Daoy (cell line): ENCODE measurements at regions not wholly inside any gene's neighbourhood (a gene's known extent, or its start where the extent isn't known, plus 50 kb on each side); places are given as distances from the start of the nearest gene placed in this dataset.
A peak's percentile ranks its signal among the peaks of the same experiment; 100 is the strongest.

ENCODE experiments used
- DNase-seq: peaks from one replicate; pipeline ENCODE4 v3.0.0-alpha.2; 2015; ENCODE audit warnings: low read depth

DNA sequence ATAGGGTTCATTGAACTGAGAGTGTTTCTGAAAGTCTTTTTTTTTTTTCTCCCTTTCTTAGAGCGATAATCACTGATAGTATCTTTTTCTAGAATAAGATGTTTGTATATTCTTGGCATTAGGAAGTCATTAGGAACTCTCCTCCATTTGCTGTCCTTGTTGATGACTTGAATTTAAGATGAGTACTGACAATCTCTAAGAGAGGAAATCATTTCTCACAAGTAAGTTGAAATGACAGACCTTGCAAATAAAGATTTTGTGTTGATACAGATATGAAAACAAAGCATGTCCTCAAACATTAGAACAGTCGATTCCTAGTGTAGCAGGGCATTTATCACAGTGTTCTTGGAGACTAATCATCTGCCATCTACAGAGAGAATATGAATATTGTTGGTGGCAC, 458.4 kb upstream of the SYT1 start:
- no peak for DNase-seq

DNA sequence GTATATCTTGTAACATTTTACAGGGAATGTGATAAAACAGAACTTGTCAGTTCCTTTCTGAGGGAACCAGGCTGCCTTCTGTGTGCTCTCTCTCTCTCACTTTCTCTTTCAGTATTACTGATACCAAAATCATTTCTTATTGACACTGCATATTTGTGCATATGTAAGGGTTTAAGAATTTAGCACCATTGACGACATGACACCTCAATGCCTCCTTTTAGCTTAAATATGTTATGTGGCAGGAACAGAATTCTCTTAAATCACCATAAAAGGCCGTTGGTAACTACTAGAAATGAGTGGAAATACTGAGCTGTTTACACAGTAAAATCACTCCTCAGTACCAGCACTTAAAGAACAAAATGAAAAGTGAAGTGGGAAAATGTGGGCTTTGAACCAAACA, 457.7 kb upstream of the SYT1 start:
- DNase-seq, result no peak

DNA sequence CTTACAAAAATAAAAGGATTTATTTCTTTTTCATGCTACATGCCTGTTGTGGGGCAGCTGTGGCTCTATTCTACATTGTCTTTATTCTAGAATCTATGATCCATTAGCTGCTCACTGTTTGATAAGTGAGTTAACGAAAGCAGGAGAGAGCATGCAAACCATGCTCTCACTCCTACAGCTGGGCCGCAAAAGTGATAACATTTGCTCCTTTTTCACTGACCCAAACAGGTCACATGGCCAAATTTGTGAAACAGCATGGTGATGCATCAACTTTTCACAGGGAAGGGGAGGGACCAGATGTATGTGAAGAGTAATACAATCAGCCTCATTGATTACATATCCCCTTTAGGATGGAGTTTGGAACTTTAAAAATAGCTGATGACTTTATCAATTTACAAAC, 456.9 kb upstream of the SYT1 start:
- DNase-seq, result no peak

DNA sequence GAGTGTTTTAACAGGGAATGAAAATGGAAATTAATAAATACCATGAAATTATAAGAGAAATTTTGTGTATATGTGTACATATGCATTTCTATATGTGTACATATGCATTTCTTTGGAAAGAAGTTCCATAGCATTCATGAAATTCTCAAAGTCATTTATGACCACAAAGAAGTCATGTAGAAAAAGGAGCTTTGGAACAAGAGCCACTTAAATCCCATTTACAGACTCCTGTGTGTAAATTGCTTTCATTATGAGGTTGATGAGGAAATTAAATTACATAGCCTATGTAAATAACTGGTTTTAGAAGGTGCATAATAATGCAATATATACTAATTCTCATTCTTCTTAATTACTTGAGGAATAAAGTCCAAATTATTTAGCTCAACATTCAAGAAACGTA, 450.5 kb upstream of the SYT1 start:
- no peak for DNase-seq

DNA sequence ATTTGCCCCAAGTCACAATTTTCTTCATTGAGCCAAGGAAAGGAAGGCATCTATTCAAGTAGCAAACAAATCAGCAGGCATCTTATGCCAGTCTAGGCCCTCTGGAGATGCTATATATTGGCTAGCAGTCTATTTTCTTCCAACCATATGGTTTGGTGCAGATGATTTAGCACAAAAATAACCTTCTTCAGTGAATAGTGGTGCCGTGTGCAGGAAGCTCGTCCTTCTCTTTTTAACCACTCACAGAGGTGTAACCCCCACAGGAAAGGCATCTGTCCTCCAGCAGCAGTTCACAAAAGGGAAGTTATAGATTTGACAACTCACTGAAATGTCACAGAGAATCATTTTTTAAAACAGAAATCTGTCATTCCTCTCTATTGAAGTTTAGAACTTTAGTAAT, 445.7 kb upstream of the SYT1 start:
- DNase-seq, result no peak

DNA sequence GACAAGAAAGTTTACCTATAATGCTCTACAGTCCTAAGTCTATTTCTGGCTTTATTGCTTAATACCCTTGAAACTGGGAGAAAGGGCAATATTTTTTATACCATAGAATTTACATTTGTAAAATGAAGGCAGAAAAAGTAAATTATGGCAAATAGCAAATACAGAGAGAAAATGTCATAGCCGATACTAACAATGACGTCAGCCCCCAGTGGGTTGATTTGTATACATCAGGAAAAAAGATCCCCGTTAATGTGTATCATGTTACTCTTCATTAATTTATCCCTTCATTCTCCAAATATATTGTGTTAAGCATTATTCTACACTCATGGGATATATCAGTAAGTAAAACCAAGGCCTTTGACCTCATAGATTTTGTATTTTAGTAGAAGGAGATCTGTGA, 445.1 kb upstream of the SYT1 start:
- DNase-seq, result no peak

DNA sequence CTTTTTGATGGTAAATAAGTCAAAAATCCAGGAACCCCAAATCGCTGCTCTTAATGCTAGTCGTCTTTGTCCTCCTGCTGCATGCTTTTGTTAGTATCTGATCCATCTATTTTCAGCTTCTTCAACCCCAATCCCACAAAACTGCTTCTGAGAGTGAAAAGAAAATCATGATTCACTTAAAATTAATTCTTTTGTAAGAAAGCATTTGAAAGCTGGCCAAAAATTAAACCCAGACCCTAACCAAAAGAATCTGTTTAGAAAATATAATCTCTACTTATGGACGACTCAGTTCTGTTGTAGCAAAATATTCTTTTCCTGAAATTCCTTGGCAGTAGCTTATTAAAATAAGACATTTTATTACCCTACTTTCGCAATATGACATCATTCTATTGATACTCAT, 443.6 kb upstream of the SYT1 start:
- DNase-seq, result no peak

DNA sequence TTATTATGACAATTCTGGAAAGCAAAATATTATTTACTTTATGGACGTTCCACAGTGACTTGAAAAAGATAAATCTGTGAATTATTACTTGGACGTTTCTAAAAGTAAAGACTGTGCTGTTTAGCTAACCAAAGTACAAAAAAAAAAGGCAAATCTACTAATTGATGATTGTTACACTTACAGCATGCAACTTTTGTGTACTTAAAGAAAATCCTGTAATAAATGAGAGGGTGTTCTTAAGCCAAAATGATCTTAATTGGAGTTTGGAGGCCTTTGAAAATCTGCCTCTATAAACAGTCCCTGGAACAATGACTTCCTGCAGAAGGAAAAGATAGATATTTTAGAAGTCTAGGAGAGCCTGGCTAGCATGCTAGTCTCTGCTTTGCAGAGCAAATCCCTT, 434.0 kb upstream of the SYT1 start:
- DNase-seq, result no peak

DNA sequence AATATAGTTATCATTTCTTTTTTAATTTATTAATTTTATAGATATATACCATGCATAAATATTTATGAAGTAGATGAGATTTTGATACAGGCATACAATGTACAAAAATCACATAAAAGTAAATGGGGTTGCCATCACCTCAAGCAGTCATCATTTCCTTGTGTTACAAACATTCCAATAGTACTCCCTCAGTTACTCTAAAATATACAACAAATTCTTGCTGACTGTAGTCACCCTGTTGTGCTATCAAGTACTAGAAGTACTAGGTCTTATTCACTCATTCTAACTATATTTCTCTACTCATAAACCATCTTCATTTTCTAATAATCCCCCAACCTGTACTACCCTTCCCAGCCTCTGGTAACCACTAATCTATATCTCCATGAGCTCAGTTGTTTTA, 432.6 kb upstream of the SYT1 start:
- DNase-seq, result no peak

DNA sequence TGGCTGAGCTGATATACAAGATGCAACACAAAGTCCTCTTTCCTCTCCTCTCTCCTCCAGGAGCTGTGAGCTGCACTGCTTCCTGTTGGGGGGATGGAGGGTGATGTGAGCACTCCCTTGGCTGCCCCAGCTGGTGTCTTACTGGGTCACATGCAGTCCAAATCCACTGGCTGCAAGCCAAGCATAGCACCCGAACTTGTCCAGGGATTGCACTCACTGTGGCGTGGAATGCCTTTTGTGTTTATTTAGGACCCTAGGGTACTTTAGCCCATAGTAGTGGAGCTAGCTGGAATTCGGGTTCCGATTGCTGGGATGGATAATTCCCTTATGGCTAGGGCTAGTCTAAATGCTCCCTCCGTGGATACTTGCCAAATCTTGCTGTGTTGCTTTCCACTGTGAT, 424.9 kb upstream of the SYT1 start:
- DNase-seq, result no peak

DNA sequence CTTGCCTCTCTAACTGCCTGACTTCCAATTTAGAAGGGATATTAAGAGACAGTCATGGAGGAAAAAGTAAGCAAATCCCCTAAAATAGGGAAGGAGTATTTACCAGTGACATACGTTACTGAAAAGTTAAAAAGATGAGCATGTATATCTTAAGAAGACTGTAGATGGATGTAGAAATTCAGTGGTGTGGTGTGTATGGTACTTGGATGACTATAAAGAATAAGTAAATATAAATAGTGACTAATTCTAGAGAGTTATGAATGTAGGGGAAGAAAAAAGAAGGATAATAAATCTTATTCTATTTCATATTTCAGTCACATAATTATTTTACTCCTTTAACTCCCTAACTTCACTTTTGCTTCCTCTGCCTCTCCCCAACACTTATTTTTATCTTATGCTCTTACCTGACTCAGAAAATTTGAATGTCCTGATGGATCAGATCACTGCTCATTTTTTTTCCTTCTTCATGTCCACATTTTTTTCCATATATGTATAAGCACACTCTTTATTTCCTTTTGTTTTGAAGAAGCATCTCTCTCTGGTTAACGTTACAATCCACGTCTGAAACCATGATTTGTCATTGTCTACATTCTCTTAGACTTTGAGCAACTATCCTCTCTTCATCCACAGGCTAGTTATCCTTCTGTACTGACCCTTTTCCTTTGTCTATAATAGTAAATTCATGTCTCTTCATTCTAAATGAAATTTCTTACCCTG, 422.7 kb upstream of the SYT1 start:
- no peak for DNase-seq

DNA sequence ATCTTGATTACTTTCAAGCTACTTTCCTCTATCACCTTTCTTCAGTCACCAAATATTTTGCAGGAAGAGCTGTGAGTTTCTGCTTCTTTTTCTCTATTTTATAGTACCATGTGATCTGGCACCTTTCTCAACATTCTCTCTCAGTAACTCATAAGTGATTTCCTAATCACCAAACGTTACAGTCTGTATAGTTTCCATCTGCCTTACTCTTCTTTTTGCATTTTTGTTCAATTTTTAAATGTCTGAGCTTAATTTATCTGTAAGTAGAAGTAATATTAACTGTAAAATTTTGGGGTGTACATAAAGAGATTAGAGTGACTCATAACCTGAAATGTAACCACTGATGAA, 422.1 kb upstream of the SYT1 start:
- DNase-seq, result no peak

DNA sequence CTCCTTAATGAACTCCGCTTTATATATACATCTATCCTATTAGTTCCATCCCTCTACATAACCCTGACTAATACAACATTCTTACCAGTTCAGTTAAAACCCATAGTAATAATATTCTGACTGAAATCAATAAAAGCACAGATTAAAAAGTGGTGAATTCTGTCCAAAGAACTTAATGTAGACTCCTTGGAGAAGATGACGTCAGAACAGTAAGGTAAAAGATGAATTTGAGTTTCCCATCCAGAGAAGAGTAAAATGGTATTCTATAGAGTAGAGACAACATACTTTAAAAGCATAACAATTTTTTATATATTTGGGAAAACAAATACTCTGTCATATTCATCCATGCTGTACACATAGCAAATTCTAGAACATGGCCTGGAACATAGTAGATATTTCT, 418.0 kb upstream of the SYT1 start:
- DNase-seq, result no peak

DNA sequence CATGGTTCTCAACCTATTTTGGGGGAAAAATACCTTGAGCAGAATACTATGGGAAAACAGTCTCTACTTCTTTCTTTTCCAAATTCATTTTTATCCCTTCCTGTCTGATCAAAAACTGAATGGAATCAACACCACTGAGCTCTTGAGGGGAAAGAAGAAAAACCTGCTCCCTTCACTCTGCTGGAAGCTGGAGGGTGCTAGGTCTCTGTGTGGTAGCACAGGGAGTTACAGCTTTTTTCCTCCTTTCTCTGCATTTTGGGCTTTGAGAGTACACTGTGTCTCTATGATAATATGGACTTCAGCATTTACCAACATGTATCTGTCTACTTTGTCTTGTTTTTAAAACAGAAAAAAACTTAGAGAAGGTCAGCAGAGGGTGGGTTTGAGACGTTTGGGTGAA, 417.2 kb upstream of the SYT1 start:
- DNase-seq, result no peak

DNA sequence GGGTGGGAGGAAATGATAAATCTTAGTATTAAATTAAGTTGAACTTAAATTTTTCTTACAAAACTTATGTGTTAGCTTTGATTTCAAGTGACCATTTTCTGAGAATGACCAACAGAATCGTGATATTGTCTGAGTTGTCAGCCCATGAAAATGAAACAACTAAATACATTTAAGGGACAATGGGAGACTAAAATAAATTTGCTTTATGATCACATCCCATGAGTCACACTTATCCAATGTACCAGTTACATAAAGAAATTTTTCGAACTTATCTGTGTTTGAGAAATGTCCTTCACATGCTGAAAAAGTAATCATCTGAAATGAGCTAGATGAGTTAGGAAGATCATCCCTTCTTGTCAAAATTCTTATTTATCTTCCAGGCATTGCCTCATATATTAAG, 415.9 kb upstream of the SYT1 start:
- no peak for DNase-seq

DNA sequence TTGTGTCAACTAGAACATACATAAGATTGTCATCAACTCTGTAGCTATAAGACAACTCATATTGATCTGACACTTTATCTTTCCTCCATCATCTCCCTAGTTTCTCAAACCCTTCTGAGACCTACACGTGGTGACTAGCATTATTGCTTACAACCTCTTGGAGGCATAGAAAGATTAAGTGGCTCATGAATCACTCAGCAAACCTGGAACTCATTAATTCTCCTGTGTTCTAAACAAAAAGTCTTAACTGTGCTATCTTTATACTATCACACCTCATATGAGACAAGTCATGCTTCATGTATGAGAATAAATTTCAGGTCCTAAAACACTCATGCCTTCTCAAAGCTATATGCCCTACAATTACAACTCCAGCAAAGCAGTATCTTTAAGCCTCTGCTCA, 408.6 kb upstream of the SYT1 start:
- no peak for DNase-seq

DNA sequence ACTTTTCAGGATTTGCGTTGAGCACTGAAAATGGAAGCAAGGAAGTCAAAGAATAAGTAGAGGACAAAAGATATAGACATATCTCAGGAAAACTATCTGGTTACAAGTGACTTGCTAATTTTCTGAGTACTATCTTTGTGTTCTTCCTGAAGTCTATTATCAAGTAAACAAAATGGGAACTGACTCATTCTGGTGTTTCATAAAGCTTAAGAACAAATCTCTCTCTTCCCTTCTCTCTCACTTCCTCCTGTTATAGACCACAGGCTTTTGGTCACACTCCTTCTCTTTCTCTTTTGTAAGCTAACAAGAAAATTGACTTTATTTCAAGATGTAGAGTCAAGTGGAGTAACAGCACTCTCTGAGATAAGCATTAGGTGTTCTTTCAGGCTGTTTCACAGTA, 406.6 kb upstream of the SYT1 start:
- DNase-seq, result no peak

DNA sequence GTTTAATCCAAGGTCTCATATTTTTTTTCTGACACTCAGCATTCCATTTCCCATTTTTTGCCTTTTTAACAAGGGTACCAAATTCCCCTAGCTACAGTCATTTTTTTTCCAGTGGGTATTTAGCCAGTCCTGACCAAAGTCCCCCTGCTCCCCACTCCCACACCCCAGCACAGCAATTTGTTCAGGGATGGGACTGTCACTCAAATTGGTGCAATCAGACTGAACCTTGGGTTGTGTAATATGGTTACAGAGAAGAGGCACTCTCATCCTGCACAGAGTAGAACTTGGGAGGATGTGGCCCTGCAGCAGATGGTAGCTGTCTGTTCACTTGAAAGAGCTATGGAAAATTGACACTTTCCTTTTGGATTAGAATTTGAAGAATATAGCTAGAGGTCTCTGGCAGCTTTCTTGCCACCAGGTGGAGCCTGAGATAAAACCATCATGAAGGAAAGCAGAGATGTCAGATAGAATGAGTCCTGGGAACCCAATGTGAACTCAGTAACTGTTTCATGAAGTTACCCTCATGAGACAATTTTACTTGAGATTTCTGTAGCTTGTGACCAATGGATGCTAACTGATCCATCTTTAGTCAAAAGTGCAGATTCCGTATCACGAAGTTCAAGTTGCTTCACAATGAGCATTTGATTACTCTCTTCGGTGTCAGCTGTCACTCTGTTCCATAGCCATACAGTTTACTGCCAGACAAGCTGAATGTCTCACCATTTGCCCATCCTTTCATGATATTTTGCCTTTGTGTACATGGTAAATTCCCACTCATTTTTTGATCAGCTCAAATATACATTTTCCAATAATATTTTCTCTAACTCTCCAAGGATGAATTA, 394.0 kb upstream of the SYT1 start:
- DNase-seq, result peak; percentile 14

DNA sequence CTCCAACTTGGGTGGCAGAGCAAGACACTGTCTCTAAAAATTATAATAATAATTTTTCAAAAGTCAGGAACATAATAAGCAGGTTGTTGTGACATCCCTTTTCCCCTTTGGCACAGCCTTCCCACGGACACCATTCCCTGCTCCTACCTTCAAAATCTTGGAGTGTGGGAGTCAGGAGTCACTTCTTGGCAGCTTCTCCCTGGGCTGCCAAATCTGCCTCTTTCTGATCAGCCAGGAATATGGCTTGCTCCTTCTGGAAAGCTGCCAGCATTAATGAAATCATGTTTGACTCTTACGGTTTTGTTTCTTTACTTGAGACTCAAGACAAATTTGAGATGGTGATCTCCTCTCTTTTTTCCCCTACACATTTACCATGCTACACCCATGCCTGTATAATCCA, 391.4 kb upstream of the SYT1 start:
- DNase-seq, result peak; percentile 5

DNA sequence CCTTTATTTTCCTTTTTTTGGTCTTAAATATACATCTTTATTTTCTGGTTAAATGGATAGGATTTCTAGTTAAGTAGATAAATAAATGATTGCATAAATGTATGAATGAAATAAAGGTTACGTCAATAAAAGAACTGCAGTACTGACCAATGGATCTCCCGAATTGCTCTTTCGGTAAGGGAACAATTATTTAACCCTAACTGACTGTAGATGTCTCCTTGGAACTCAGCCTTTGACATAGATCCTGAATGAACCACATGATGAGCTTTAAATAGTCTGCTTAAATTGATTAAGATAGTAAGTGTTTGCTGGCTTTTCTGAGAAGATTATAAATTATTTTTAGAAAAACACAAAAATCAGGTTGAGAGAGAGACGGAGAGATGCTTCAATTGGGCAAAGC, 391.0 kb upstream of the SYT1 start:
- no peak for DNase-seq

DNA sequence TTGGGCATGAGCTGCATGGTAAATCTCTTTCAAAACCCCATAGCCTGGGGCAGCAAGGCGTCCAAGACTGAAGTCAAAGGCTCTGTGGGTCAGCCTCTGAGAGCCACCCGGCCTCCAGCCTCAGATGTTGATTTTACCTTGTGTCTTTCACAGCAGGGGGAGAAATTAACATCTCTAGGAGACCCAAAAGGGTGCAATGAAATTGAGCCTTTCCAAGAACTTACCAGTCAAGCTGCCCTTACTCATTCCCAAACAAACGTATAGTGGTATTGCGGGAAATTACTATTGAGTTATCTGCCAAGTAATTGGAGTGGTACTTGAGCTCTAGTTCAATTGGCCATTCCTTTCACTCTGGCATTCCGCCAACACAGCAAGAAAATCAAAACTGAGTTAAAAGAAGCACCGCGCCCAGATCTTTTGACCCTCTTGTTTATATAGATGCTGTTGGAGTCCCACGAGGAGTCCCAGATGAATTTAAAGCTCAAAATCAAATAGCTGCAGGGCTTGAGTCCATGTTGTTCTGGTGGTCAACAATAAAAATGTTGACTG, 380.7 kb upstream of the SYT1 start:
- DNase-seq, result no peak

DNA sequence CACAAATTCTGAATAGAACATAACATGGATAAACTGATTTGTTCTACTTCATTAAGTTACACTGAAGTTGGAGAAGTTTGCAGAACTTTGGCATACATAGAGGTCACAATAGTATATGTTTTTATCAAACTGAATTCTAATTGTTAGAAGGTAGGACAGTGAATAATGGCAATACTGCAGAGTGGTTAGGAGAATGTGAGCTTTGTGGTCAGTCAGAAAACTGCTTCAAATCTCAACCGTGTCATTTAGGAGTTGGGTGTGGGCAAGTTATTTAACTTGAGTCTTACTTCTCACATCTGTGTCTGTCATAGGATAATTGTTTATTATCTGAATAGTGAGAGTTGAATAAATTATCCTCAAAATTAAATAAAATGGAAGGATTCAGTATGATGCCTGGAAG, 374.6 kb upstream of the SYT1 start:
- DNase-seq, result no peak

DNA sequence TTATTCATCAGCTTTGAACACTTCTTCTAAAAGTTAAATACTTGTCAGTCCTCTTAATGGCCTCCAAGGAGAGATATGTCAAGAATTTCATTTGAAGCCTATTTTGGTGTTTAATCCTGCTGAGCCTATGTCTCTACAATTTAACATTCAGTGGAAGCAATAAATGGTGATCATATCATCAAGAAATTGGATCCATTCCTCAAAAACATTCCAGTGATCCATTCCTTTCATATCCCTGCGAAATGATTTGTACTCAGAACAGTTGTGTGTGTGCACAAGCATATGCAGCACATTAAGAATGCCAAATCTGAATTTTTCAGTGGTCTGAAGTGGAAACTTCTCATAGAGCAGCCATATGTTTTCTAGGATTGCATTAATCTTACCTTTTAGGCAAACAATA, 373.7 kb upstream of the SYT1 start:
- no peak for DNase-seq

DNA sequence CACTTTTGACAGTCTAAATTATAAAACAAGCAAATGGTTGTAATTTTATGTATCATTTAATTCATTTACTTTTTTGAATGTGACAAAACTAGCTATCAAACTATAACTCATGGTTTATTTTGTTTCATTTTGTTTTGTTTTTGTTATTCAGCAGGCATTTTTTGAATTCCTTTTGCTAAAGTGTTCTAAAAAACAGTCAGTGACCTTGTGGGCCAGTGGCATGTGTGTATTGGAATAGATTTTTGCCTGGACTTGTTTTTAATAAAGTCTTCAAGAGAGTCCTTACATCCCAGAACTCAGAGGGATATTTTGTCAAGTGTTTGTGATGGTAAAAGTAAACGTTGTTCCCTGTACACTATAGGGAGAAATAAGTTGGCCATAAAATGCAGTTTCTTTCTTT, 369.7 kb upstream of the SYT1 start:
- DNase-seq, result no peak
